ENCODE measurements at regions not wholly inside any gene's neighbourhood (a gene's known extent, or its start where the extent isn't known, plus 50 kb on each side); places are given as distances from the start of the nearest gene placed in this dataset.

- intact Hi-C loops (cut with micrococcal nuclease; ENCODE audit: unreplicated experiment), result no loop called here
- in situ Hi-C loops (cut with MboI), result no loop called here
- Histone ChIP-seq H3K79me2 (ENCODE audit: control insufficient read depth, insufficient read depth, low read length) (no peaks in the 10 kb centered on the region), H3K9me3 (replicated peaks; ENCODE audit: control insufficient read depth, insufficient read depth, low read length) (no peaks in the 10 kb centered on the region; the same call in 2 of the 3 replicates), H4K20me1 (ENCODE audit: control insufficient read depth, insufficient read depth) (no peaks in the 10 kb centered on the region), H3K27ac (ENCODE audit: control insufficient read depth, insufficient read depth) (no peak overlapping the region), H2AFZ (ENCODE audit: control insufficient read depth, low read depth, low read length) (no peak overlapping the region), H3K4me2 (ENCODE audit: control insufficient read depth, insufficient read depth) (no peak overlapping the region), H3K4me3 (no peak overlapping the region), H3K4me1 (ENCODE audit: control insufficient read depth, insufficient read depth, low read length) (peaks cover under 1% of the 10 kb centered on the region; the same call in 1 of the 2 replicates), H3K36me3 (ENCODE audit: control insufficient read depth in 2 of 2, insufficient read depth in 2 of 2, low read length in 1 of 2) (no peaks in the 10 kb centered on the region), H3K9ac (ENCODE audit: control insufficient read depth, insufficient read depth, low read length) (no peak overlapping the region), H3K27me3 (replicated peaks in 1 of 2; ENCODE audit: control insufficient read depth in 2 of 2, insufficient read depth in 2 of 2, low read length in 1 of 2) (no peaks in the 10 kb centered on the region)
- ChIA-PET CTCF (no interaction called here), RAD21 (ENCODE audit: unreplicated experiment) (no interaction called here), SMC1A (ENCODE audit: uncharacterized antibody, unreplicated experiment) (interaction anchor here (2.8 kb wide), 1 partner anchor 242 kb away, joined by 8 read pairs; no protein-coding TSS in a partner anchor), POLR2A (no interaction called here)
- WGBS (ENCODE audit: insufficient coverage, insufficient replicate concordance, low lambda C conversion rate, missing lambda C conversion rate), result 81% methylated on average over 2 of the region's 2 CpGs
- no peak for ATAC-seq
- no TSS peak for BruUV-seq (replicated peaks)
- no peak for TF ChIP-seq SMARCA5 (IDR thresholded peaks at IDR 0.05)
- no peak for TF ChIP-seq SREBF2 (IDR thresholded peaks at IDR 0.05; ENCODE audit: low read length)
- TF ChIP-seq CEBPZ (IDR thresholded peaks at IDR 0.05; ENCODE audit: low read depth, low read length), result no peak
- TF ChIP-seq MEF2B (IDR thresholded peaks at IDR 0.05; ENCODE audit: partially characterized antibody, poor library complexity, severe bottlenecking), result no peak
- no peak for TF ChIP-seq ZBTB33 (IDR thresholded peaks at IDR 0.05)
- no peak for TF ChIP-seq CHD1 (IDR thresholded peaks at IDR 0.05; ENCODE audit: low read depth, low read length)
- TF ChIP-seq RELA (IDR thresholded peaks at IDR 0.05; ENCODE audit: borderline replicate concordance, partially characterized antibody), result no peak
- TF ChIP-seq MEF2A (IDR thresholded peaks at IDR 0.05; ENCODE audit: insufficient read depth, low read depth, low read length), result no peak
- TF ChIP-seq ZNF217 (IDR thresholded peaks at IDR 0.05), result no peak
- no peak for TF ChIP-seq RAD21 (IDR thresholded peaks at IDR 0.05; ENCODE audit: insufficient read depth, low read depth, low read length)
- TF ChIP-seq EZH2 (IDR thresholded peaks at IDR 0.05; ENCODE audit: borderline replicate concordance, control insufficient read depth, low read depth, low read length), result no peak
- TF ChIP-seq RBBP5 (conservative IDR thresholded peaks at IDR 0.05), result no peak
- no peak for TF ChIP-seq MYB (IDR thresholded peaks at IDR 0.05; ENCODE audit: borderline replicate concordance, low read depth, low read length)
- no peak for TF ChIP-seq SMAD1 (IDR thresholded peaks at IDR 0.05; ENCODE audit: low read depth, partially characterized antibody)
- no peak for TF ChIP-seq ZBTB40 (IDR thresholded peaks at IDR 0.05; ENCODE audit: borderline replicate concordance)
- TF ChIP-seq NBN (IDR thresholded peaks at IDR 0.05), result no peak
- no peak for FAIRE-seq
- DNase-seq (ENCODE audit: low read depth, low spot score), result no peak
Measured at GRCh38 chr13:79806821-79807220, 325.9 kb downstream of the NDFIP2 start.

All from GM12878 (cell line).